ENCODE measurements at regions not wholly inside any gene's neighbourhood (a gene's known extent, or its start where the extent isn't known, plus 50 kb on each side); places are given as distances from the start of the nearest gene placed in this dataset.

GRCh38 chr2:200230716-200231115 is 75.8 kb upstream of the SPATS2L start:
- H3K27me3 ChIP-seq (ENCODE audit: insufficient read depth, poor library complexity, severe bottlenecking) = no peaks in the 10 kb centered on the region
- H3K27ac ChIP-seq (replicated peaks) = no peak overlapping the region
- no peak for DNase-seq (ENCODE audit: low read depth in 1 of 2, low spot score in 1 of 2)
- TF ChIP-seq GABPA (IDR thresholded peaks at IDR 0.05; ENCODE audit: low read depth) = no peak
- no peak for TF ChIP-seq POLR2AphosphoS5 (IDR thresholded peaks at IDR 0.05; ENCODE audit: low read depth)
- TF ChIP-seq SPI1 (IDR thresholded peaks at IDR 0.05; ENCODE audit: borderline replicate concordance, low read depth) = no peak
- no peak for TF ChIP-seq REST (IDR thresholded peaks at IDR 0.05; ENCODE audit: insufficient replicate concordance, low read depth)
- TF ChIP-seq CTCF (IDR thresholded peaks at IDR 0.05; ENCODE audit: insufficient read depth, low read length) = no peak
- no peak overlapping the region for H3K4me3 ChIP-seq (replicated peaks; ENCODE audit: insufficient read depth, low read length)

GRCh38 chr2:200235533-200235932 is 71.0 kb upstream of the SPATS2L start:
- no peak for TF ChIP-seq CTCF (IDR thresholded peaks at IDR 0.05; ENCODE audit: insufficient read depth, low read length)
- TF ChIP-seq GABPA (IDR thresholded peaks at IDR 0.05; ENCODE audit: low read depth) = no peak
- no peak for TF ChIP-seq REST (IDR thresholded peaks at IDR 0.05; ENCODE audit: insufficient replicate concordance, low read depth)
- TF ChIP-seq POLR2AphosphoS5 (IDR thresholded peaks at IDR 0.05; ENCODE audit: low read depth) = no peak
- TF ChIP-seq SPI1 (IDR thresholded peaks at IDR 0.05; ENCODE audit: borderline replicate concordance, low read depth) = no peak
- H3K4me3 ChIP-seq (replicated peaks; ENCODE audit: insufficient read depth, low read length) = no peak overlapping the region

GRCh38 chr2:200239216-200239615 is 67.3 kb upstream of the SPATS2L start:
- Histone ChIP-seq H3K27ac (replicated peaks) (no peak overlapping the region), H3K27me3 (ENCODE audit: insufficient read depth, poor library complexity, severe bottlenecking) (no peaks in the 10 kb centered on the region), H3K4me3 (replicated peaks; ENCODE audit: insufficient read depth, low read length) (no peak overlapping the region)
- no peak for DNase-seq (ENCODE audit: low read depth in 1 of 2, low spot score in 1 of 2)
- TF ChIP-seq POLR2AphosphoS5 (IDR thresholded peaks at IDR 0.05; ENCODE audit: low read depth) = no peak
- no peak for TF ChIP-seq GABPA (IDR thresholded peaks at IDR 0.05; ENCODE audit: low read depth)
- TF ChIP-seq SPI1 (IDR thresholded peaks at IDR 0.05; ENCODE audit: borderline replicate concordance, low read depth) = no peak
- TF ChIP-seq REST (IDR thresholded peaks at IDR 0.05; ENCODE audit: insufficient replicate concordance, low read depth) = no peak
- no peak for TF ChIP-seq CTCF (IDR thresholded peaks at IDR 0.05; ENCODE audit: insufficient read depth, low read length)

More at GRCh38 chr2:200235533-200235932, 71.0 kb upstream of the SPATS2L start:
- DNase-seq (ENCODE audit: low read depth in 1 of 2, low spot score in 1 of 2) = no peak
- Histone ChIP-seq H3K27me3 (ENCODE audit: insufficient read depth, poor library complexity, severe bottlenecking) (no peaks in the 10 kb centered on the region), H3K27ac (replicated peaks) (no peak overlapping the region)

Data from HL-60 (cell line).